Central memory CD4-positive, alpha-beta T cell (primary cell): ENCODE measurements at regions not wholly inside any gene's neighbourhood (a gene's known extent, or its start where the extent isn't known, plus 50 kb on each side); places are given as distances from the start of the nearest gene placed in this dataset.
"Not testable (repeated sequence)": the region's sequence is repeated elsewhere in the genome, so short reads cannot be mapped to it uniquely, and the experiment has no call there.

Source experiments
- DNase-seq: peaks from one replicate; pipeline ENCODE4 v3.0.0; 2022

GRCh38 chr6:153392156-153392555 is 261.1 kb upstream of the RGS17 start:
- DNase-seq, result no peak

GRCh38 chr6:153373869-153374268 is 242.8 kb upstream of the RGS17 start:
- DNase-seq, result no peak

GRCh38 chr6:153368131-153368530 is 237.0 kb upstream of the RGS17 start:
- DNase-seq, result no peak

GRCh38 chr6:153367021-153367420 is 235.9 kb upstream of the RGS17 start:
- DNase-seq, result no peak

GRCh38 chr6:153357391-153357790 is 226.3 kb upstream of the RGS17 start:
- DNase-seq, result no peak

- no peak for DNase-seq
These were observed 209.5 kb upstream of the RGS17 start for GRCh38 chr6:153340568-153340967.

- no peak for DNase-seq
These were observed 203.0 kb upstream of the RGS17 start for GRCh38 chr6:153334121-153334520.

GRCh38 chr6:153331221-153331620 is 200.1 kb upstream of the RGS17 start:
- DNase-seq, result not testable (repeated sequence)

- DNase-seq, result no peak
These were observed 197.1 kb upstream of the RGS17 start for GRCh38 chr6:153328194-153328593.

GRCh38 chr6:153325661-153326060 is 194.6 kb upstream of the RGS17 start:
- DNase-seq, result no peak

- DNase-seq, result no peak
These were observed 181.6 kb upstream of the RGS17 start for GRCh38 chr6:153312634-153313033.

- DNase-seq, result no peak
These were observed 178.6 kb upstream of the RGS17 start for GRCh38 chr6:153309651-153310050.

- DNase-seq, result no peak
These were observed 171.1 kb upstream of the RGS17 start for GRCh38 chr6:153302133-153302532.

- no peak for DNase-seq
These were observed 170.5 kb upstream of the RGS17 start for GRCh38 chr6:153301602-153302001.

- DNase-seq, result not testable (repeated sequence)
These were observed 151.4 kb upstream of the RGS17 start for GRCh38 chr6:153282456-153282855.

- no peak for DNase-seq
These were observed 144.9 kb upstream of the RGS17 start for GRCh38 chr6:153275997-153276396.

GRCh38 chr6:153272201-153272980 is 141.3 kb upstream of the RGS17 start:
- no peak for DNase-seq

GRCh38 chr6:153263489-153263888 is 132.4 kb upstream of the RGS17 start:
- no peak for DNase-seq

GRCh38 chr6:153251326-153251725 is 120.2 kb upstream of the RGS17 start:
- DNase-seq, result no peak

GRCh38 chr6:153237670-153238069 is 106.6 kb upstream of the RGS17 start:
- no peak for DNase-seq

GRCh38 chr6:153231048-153231646 is 100.1 kb upstream of the RGS17 start:
- no peak for DNase-seq

GRCh38 chr6:153218184-153218792 is 87.2 kb upstream of the RGS17 start:
- no peak for DNase-seq

GRCh38 chr6:153216789-153217188 is 85.7 kb upstream of the RGS17 start:
- no peak for DNase-seq

- no peak for DNase-seq
These were observed 84.2 kb upstream of the RGS17 start for GRCh38 chr6:153215242-153215641.
